Stimulated activated naive CD8-positive, alpha-beta T cell treated with anti-CD3 and anti-CD28 coated beads, Interleukin-15, Interleukin-2, amounts not matched to agents 100 U/mL and 50 U/mL, for 24 hours (primary cell): ENCODE measurements at regions not wholly inside any gene's neighbourhood (a gene's known extent, or its start where the extent isn't known, plus 50 kb on each side); places are given as distances from the start of the nearest gene placed in this dataset.
A peak's percentile ranks its signal among the peaks of the same experiment; 100 is the strongest.

Experiments used
- ATAC-seq: fragments of 150-1000 bp; cut with Tn5 transposase; one replicate; pipeline ENCODE4 v1.10.0; 2021
- DNase-seq: peaks from one replicate; pipeline ENCODE4 v3.0.0; 2021

DNA sequence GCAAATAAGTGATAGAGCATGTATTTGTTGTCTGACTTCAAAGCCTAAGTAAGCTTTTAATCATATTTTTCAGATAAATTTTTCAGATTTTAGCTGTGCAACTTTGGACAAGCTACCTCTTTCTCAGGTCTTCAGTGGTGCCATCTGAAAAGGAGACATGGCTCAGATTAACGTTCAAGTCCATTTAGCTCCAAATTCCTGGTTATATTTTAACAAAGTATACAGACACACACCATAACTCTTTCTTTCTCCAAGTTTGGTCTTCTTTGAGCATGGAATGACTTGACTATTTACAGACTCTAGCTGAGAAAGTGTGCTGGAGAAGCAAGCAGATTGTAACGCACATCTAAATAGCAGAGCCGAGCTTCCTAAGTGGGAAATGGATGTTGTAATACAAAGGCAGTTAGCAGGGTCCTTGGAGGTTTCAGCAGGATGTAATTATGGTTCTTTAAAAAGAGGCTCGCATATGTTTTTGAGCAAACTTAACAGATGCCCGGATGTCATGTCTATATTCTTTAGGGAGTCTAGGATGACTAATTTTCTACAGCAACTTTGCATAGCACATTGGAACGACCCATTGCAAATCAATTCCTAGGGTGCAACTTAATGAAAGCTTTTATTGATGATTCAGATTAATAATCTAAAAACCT, 128.1 kb upstream of the E2F8 start:
- ATAC-seq (no peak), DNase-seq (no peak)

DNA sequence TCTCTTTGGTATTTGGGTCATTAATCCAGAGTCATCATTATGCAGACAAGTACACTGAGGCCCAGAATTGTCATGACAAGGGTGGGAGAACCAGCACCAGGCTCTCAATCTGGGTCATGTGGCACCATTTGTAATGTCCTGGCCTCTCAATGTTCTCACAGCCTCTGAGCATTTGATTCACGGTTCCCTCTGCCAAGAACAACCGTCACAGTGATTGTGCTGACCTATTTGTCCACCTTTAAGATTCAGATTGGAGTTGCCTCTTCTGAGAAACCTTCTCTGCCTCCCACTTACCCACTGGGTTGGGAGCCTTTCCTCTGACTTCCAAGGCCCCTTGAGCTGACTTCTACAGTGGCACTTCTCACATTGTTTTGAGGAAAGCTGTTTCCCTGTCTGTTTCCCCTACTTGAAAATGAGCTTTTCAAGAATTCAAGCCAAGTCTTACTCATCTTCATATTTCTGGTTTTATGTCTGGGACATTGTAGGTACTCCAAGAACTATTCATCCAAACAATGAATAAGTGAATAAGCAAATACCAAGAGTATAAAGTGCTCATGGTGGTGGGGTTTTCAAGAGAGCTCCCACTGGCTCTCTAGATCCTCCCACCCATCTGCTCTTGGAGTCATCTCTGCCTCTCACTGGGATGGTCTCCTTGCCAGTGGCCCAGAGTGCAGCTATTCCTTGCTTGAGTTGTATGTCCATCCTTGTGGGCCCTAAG, 126.4 kb upstream of the E2F8 start:
- ATAC-seq (no peak), DNase-seq (no peak)

DNA sequence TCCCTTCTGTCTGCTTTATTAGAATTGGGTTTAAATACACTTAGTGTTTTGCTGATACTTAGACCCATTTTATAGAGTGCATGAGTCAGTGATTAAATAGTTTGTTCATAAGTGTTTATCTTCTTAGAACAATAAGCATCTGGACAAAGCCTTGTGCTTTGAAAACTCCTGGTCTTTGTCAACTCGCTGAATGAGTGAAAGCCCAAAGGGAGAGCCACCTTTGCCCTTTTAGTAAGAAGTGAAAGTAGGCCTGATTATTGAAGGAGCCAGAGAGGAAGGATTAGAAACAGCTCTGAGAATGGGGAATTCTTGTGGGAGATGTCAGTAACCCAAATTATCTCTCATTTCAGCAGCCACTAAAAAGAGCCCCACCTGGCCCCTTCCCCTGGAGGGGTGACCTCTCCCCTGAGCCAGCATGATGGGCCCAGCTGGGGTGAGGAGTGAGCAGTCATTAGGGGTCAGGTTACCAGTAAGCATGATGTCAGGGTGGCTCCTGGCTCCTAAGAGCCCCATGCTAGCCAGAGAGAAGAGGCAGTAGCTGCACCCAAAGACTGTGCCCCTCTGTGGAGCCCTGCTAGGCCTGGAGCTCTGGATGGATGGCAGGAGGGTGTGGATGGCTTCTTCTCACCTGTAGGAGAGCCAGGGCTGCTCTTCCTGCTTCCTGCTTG, 125.1 kb upstream of the E2F8 start:
- DNase-seq: no peak
- ATAC-seq: no peak

- ATAC-seq (no peak), DNase-seq (no peak)
Measured at GRCh38 chr11:19359221-19360000, 118.7 kb upstream of the E2F8 start.

- DNase-seq: no peak
- no peak for ATAC-seq
Measured at GRCh38 chr11:19357943-19358342, 117.2 kb upstream of the E2F8 start.

DNA sequence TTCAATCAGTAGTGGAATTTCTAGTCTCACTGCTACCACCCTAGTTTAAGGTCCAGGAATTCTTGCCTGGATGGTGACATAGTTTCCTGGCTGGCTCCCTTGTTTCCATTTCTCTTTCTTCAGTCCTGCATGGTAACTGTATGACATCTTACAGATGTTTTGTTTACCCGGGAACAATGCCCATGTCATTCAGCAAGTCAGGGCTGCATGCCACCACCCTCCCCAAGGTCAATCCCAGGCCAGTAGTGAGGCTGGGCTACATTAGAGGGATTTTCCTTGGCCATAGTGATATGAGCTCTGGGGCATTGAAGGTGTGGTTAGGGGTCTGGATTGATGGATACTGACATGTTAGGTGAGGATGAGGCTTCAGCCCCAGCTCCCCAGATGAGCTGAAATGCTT, 114.9 kb upstream of the E2F8 start:
- ATAC-seq: no peak
- DNase-seq: no peak

DNA sequence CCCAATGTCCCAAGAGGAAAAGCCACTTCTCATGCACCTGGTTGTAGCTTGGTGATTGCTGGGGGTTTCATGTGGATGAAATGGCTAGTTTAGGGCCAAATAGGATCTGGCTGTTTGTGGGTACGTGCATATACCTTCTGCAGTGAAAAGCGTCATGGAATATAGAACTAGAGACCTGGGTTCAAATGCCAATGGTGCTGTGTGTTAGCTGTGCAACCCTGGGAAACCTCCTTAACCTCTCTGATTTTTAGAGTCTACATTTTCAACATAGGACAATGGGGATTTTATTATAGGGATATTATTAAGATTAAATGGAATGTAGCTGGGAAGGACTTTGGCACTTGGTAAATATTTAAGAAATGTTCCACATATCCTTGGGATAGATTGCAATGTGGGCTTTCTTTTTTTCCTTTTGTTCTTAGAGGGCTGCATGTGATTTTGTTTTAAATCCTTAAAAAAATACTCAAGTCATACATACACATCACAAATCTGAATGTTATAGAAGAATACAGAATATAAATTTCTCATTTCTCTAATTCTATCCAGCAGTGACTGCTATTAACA, 112.6 kb upstream of the E2F8 start:
- DNase-seq: no peak
- ATAC-seq: no peak

DNA sequence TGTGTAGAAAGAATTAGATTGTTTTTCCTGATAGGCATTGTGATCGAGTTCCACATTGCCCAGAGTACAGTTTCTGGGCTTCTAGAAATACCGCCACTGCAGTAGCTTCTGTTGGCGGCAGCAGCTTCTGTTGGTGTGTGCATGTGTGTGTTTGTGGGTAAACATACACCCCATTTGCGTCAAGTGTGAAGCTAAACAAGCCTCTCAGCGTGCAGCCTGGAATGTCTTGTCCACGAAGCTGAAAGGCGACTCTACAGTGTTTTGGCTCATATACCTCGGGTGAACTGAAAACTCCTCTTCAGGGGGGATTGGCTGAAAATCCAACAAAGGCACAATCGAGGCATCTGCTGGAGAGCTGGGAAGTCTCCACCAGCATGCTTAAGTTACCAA, 112.0 kb upstream of the E2F8 start:
- DNase-seq: no peak
- ATAC-seq: no peak

DNA sequence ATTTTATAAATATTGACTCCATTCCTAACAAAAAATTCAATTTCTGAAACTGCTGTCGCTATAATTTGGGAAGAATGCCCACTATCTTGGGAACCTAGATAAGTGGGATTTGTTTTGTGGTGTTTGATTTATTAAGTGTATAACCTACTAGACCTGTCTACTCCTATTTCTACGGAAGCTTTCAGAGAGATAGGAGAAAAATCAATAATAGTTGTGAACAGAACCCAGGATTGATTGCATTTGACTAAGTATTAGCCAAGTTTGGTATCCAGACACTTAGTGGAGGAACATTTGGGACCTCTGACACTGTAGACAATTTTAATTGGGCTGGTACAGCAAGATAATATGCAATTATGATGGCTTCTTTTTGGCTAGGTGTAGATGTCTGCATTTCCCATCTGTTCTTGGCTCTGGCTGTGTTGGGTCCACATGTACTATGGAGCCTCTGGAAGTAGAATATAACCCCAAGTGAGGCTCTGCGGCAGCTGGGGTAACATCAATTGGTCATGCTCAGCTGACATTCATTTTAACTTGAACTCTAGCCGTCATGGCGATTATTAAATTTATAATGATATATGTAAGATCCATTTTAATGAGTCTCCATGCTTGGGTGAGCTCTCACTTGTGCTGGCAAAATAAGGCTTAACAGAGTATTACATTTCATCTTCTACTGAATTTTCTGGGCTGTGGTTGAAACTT, 111.5 kb upstream of the E2F8 start:
- DNase-seq (no peak), ATAC-seq (no peak)

- ATAC-seq: no peak
Measured at GRCh38 chr11:19351426-19351825, 110.7 kb upstream of the E2F8 start.

GRCh38 chr11:19350160-19350559, 109.4 kb upstream of the E2F8 start:
- DNase-seq (no peak), ATAC-seq (no peak)

More at GRCh38 chr11:19351426-19351825, 110.7 kb upstream of the E2F8 start:
- no peak for DNase-seq

- DNase-seq (no peak), ATAC-seq (no peak)
Measured at GRCh38 chr11:19349340-19350025, 108.7 kb upstream of the E2F8 start.

DNA sequence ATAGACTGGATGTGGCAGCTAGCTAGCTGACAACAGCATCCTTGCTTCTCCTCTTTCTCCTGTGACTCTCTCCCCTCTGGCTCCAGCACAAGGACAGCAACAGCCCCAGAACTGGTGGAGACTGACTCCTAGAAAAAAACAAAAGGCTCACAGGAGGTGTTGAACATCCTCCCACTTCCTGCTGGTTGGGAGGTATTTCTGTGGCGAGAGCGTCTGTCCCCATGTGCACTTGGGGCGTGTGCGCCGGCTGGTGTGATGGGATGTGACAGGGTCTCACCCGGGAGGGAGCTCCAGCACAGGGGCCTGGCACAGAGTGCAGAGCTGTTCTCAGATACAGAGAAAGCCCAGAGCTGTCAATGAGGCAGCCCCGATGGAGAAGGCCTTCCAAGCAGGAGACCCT, 107.2 kb upstream of the E2F8 start:
- ATAC-seq: no peak

GRCh38 chr11:19345848-19346681, 105.3 kb upstream of the E2F8 start:
- DNase-seq: no peak
- ATAC-seq: peak; percentile 39

More for the DNA sequence above, 107.2 kb upstream of the E2F8 start:
- DNase-seq: no peak

- no peak for DNase-seq
Measured at GRCh38 chr11:19345519-19345847, 104.7 kb upstream of the E2F8 start.

DNA sequence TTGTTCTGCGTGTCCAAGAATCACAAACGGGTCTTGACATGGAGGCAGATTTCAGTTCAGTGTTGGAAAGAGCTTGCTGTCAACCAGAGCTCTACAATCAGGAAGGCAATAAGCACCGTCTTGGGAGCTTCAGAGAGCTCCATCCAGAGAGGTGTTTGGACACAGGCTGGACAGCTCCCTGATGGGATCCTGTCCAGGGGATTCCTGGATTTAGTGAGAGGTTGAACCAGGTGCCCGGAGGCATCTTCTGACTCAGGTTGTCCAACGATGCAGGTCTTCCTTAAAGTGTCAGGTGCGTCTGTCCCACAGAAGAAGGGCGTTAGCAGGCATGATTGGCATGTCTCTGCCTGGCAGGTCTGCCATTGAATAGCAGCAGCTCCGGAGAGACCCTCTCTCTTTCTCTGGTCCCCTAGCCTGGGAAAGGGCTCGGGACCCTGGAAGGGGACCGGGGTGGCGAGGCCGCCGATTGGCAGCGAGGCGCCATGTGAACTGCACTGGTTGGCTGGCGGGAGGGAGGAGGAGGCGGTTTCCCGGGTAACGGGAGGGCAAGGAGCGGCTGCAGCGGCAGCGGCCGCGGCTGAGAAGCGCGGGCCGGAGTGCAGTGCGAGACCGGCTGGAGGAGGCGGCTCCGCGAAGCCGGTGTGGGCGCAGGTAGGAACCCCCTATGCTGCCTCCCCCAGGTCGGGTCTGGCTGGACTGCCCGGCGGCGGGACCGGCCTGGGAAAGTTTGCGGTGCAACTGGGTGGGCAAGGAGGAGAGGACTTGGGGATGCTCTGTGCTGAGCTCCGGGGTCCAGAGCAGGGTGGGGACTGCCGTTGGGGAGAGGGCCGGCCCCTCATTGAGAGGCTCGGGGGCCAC, 104.1 kb upstream of the E2F8 start:
- ATAC-seq (no peak), DNase-seq (peak; percentile 5)

More at GRCh38 chr11:19345519-19345847, 104.7 kb upstream of the E2F8 start:
- no peak for ATAC-seq

DNA sequence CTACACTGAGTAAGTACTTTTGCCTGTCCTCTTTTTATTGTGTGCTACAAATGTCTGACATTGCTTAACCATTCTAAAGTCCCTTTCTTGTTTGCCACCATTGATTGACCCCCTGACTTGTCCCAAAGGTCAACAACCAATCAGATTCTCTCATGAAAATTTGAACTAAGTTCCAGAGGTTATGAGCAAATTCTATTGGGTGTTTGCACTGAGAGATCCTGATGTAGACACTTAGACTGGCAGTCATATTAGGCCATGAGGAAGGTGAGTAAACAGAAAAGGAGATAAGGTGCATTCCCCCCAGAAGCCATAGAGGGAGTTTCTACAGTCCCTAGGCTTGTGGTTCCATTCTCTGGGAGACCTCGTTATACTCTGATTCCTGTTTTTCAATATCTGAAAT, 101.3 kb upstream of the E2F8 start:
- DNase-seq (no peak), ATAC-seq (no peak)

DNA sequence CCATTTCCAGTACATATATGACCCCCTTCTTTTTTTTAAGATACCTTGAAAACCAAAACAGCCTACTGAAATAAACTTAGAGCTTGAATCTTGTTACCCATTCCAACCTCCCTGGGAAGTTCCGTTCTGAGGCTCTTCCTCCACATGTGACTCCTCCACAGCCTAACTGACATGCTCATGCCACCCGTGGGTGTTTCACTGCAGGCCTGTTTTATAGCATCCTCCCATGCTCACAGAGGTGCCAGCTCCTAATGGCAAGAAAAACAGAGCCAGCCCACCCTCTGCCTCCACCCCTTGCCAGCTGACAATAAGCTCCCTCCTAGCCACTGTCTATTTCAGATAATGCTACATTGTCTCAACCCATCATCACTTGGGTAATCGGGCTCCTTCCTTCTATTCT, 97.6 kb upstream of the E2F8 start:
- DNase-seq (no peak), ATAC-seq (no peak)

- DNase-seq: no peak
- no peak for ATAC-seq
Measured at GRCh38 chr11:19337779-19338178, 97.0 kb upstream of the E2F8 start.
